GM21515 (cell line): ENCODE measurements at regions not wholly inside any gene's neighbourhood (a gene's known extent, or its start where the extent isn't known, plus 50 kb on each side); places are given as distances from the start of the nearest gene placed in this dataset.

Source experiments
- ATAC-seq: cut with Tn5 transposase; IDR thresholded peaks from one replicate; pipeline ENCODE4 v1.9.1; 2021; ENCODE audit not compliant: unreplicated experiment

- ATAC-seq = no peak
Observed at GRCh38 chr6:93792746-93793145, 373.4 kb upstream of the EPHA7 start.

GRCh38 chr6:93790981-93791380 is 371.6 kb upstream of the EPHA7 start:
- ATAC-seq = no peak

- no peak for ATAC-seq
Observed at GRCh38 chr6:93789532-93789931, 370.2 kb upstream of the EPHA7 start.

GRCh38 chr6:93787841-93788240 is 368.5 kb upstream of the EPHA7 start:
- ATAC-seq = no peak

GRCh38 chr6:93786474-93787330 is 367.3 kb upstream of the EPHA7 start:
- no peak for ATAC-seq

GRCh38 chr6:93785694-93786030 is 366.3 kb upstream of the EPHA7 start:
- ATAC-seq = no peak

- ATAC-seq = no peak
Observed at GRCh38 chr6:93784794-93785693, 365.7 kb upstream of the EPHA7 start.

- ATAC-seq = no peak
Observed at GRCh38 chr6:93779086-93779841, 359.9 kb upstream of the EPHA7 start.

- ATAC-seq = no peak
Observed at GRCh38 chr6:93759190-93759589, 339.8 kb upstream of the EPHA7 start.

GRCh38 chr6:93751969-93752368 is 332.6 kb upstream of the EPHA7 start:
- ATAC-seq = no peak

- ATAC-seq = no peak
Observed at GRCh38 chr6:93749930-93750329, 330.6 kb upstream of the EPHA7 start.

- ATAC-seq = no peak
Observed at GRCh38 chr6:93749191-93749590, 329.8 kb upstream of the EPHA7 start.

- ATAC-seq = no peak
Observed at GRCh38 chr6:93746892-93747291, 327.5 kb upstream of the EPHA7 start.

- no peak for ATAC-seq
Observed at GRCh38 chr6:93745306-93745705, 325.9 kb upstream of the EPHA7 start.

- no peak for ATAC-seq
Observed at GRCh38 chr6:93735099-93735498, 315.7 kb upstream of the EPHA7 start.

GRCh38 chr6:93731306-93731705 is 311.9 kb upstream of the EPHA7 start:
- no peak for ATAC-seq

- no peak for ATAC-seq
Observed at GRCh38 chr6:93728150-93728549, 308.8 kb upstream of the EPHA7 start.

- no peak for ATAC-seq
Observed at GRCh38 chr6:93727447-93727846, 308.1 kb upstream of the EPHA7 start.

GRCh38 chr6:93721386-93722048 is 302.2 kb upstream of the EPHA7 start:
- ATAC-seq = no peak

- no peak for ATAC-seq
Observed at GRCh38 chr6:93713974-93714373, 294.6 kb upstream of the EPHA7 start.

- ATAC-seq = no peak
Observed at GRCh38 chr6:93703431-93703830, 284.1 kb upstream of the EPHA7 start.
